HG03558 (cell line): ENCODE measurements at regions not wholly inside any gene's neighbourhood (a gene's known extent, or its start where the extent isn't known, plus 50 kb on each side); places are given as distances from the start of the nearest gene placed in this dataset.

Source experiments
- ATAC-seq: cut with Tn5 transposase; IDR thresholded peaks from one replicate; pipeline ENCODE4 v1.9.1; 2021; ENCODE audit warnings: moderate number of reproducible peaks; ENCODE audit not compliant: unreplicated experiment; ENCODE audit errors: extremely low read depth

DNA sequence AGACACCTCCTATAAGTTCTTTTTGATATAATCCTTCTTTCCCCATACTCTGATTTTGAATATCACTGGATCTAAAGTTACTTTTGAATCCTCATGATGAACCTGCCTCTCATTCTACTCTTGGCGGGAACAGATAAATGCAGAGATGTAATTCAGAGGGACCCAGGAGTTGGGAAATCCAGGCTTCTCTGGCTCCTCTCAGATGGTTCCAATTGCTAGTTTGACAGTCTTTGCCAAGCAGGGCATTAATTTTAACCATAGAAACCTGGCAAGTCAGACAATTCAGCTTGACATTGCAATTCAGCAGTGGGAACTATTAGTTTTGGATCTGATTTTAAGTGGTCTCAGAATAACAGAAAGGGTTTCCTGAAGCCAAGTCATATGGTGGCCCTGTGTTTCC, 67.3 kb upstream of the KLF12 start:
- ATAC-seq: no peak

DNA sequence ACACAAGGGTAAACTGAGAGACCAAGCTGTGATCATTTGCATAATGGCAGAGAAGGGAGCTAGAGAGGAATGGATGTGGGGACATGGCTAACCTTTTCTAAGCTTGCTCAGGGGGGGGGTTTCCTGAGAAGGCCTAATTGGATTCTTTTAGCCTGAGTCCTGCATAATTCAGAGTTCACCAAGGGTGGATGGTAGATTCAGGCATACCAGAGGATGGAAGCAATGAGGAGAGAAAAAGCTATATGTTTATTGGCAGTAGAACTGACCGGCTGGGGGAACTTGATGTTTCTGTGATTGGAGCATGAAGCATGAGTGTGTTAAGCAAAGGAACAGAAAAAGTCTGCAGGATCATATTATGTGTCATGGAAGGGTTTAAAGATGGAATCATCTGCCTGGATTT, 65.9 kb upstream of the KLF12 start:
- no peak for ATAC-seq

DNA sequence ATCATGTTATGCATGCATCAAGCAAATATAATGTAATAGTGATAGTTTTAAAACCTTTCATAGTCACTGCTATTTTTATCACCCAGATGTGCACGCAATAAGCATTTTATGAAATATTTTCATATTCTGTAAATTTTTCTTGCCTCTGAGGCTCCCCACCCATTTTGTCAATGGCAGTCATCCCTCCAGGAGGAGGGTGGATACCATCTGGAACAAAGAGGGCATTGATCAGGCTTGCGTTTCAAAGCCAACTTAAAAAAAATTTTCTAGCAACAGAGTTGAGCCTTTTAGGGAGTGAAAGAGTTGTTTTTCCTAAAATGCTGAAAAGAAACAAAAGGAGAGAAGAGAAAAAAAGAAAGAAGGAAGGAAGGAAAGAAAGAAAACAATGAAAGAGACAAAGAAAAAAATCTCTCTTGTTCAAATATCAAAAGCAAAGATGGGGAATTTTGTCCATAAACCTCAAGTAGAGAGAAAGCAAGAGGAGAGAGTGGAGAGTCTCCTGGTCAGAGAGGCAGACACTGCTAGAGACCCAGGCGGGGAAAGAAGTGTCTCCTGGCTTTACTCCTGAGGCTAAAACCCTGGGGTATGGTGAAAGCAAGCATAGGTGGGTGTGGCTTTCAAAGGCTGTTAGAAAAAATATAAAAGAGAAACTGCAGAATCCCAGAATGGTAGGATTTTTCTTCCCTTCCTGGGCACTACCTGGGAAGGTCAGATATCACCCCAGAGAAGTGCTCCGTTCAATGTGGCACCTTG, 63.6 kb upstream of the KLF12 start:
- ATAC-seq: no peak

DNA sequence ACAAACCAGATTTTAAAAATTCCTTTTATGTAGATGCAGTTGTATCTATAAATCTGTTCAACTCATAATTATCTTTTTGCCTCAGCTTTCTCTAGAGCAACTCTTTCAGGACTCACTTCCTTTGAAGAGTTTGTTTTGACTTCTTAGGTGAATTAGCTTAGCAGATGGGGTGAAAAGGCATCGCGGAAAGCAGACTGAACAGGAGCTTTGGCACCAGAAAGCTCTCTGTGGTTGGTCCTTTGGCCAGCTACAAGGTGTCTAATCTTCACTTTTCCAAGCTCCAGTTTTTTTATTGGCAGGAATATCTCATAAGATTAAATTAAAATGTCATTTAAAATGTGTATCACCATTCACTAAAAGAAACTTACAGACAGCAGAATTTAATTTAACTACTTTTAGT, 60.6 kb upstream of the KLF12 start:
- no peak for ATAC-seq

DNA sequence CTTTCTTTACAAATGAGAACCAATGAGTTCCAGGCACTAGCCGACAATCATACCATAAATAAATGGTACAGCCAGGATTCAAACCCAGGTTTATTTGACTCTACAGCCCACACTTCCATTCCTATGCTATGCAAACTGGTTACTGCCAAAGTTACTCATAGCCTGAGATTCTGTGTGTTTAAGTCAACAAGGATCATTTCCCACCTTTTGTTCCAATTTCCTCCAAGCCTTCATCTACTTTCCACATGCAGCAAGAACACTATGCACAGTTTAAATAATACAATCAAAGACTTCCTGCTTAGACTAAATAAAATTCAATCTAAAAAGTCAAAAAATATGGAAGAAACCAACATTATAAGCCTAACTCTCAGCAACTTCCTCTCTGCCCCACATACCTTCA, 59.2 kb upstream of the KLF12 start:
- ATAC-seq: no peak

DNA sequence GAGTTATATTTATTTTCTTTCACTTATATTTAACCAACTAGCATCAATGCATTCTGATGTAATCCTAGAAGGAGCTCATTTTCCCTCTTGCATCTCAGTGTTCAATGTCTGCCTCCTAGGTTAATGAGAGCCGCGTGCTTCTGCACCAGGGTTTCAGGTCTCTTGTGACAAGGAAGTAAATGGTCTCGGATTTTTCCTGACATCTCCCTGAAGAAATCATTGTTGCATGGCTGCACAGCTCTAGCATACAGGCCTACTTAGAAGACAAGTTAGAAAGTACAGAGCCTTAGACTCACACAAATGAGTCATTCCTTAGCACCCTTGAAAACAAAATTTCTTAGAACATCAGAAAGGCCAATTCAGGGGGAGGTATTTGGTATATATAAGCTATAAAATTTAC, 57.2 kb upstream of the KLF12 start:
- no peak for ATAC-seq

DNA sequence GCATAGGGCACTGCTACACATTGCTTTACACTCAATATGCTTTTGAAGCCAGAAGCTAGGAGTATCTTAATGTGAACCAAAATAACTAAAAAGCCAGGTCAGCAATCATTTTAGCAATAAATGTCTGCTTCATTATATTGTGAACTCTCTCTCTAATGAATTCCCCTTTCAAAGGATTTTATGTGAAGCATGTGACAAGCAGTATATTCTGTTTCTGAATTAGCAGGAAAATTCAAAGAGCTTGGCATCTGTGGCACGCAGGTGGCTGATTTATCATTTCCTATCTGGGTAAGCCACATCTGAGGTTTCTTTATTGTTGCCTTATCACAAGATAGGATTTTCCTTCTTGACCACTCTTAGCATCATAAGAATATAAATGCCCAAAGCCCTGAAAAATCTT, 56.8 kb upstream of the KLF12 start:
- no peak for ATAC-seq

DNA sequence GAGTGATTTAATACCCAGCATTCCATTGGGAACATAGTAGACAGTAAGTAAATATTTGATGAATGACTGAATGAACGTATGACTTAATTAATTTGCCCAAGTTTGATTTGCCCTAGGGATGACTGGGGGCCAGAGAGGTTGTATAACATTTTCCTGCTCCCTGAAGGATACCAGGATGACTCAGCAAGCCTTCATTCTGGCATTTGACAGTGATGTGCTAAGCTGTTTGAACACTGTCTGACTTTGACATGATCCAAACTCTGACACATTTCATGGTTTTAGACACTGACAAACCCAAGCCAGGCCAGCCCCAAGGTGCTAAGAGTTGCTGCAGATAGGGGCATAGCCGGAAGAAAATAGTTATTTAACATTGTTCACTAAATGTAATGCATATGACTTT, 53.4 kb upstream of the KLF12 start:
- ATAC-seq: no peak

DNA sequence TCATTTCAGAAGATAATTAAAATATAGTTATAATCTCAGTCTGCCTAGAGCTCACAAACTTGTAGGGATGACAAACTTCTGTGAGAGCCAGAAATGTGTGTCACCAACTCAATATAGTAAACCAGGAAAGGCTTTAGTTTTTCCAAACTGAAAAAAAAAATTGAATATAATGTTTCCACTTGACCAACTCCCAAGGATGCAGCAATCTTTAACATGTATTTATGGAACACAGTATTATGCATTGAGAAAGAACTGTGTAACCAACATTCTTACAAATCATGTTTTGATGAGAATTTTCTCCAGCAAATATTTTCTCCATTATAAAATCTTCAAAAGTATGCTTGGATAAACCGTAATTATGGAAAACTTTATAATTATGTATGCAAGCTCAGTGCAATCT, 50.1 kb upstream of the KLF12 start:
- ATAC-seq: no peak
